22Rv1 (cell line): ENCODE measurements at regions not wholly inside any gene's neighbourhood (a gene's known extent, or its start where the extent isn't known, plus 50 kb on each side); places are given as distances from the start of the nearest gene placed in this dataset.
"Not testable (repeated sequence)": the region's sequence is repeated elsewhere in the genome, so short reads cannot be mapped to it uniquely, and the experiment has no call there.

Source experiments
- H3K27ac ChIP-seq: fragments of 450-650 bp; 2 replicates; pipeline ENCODE4 v1.5.1; 2017
- ZFX ChIP-seq: fragments of 450-650 bp; IDR thresholded peaks from 2 replicates; pipeline ENCODE4 v1.6.1; 2017; ENCODE audit warnings: antibody characterized with exemption, borderline replicate concordance
- TF ChIP-seq, protein P1 (sequence below): fragments of 450-650 bp; IDR thresholded peaks from 2 replicates; pipeline ENCODE4 v1.5.1; 2017; ENCODE audit warnings: mild to moderate bottlenecking

DNA sequence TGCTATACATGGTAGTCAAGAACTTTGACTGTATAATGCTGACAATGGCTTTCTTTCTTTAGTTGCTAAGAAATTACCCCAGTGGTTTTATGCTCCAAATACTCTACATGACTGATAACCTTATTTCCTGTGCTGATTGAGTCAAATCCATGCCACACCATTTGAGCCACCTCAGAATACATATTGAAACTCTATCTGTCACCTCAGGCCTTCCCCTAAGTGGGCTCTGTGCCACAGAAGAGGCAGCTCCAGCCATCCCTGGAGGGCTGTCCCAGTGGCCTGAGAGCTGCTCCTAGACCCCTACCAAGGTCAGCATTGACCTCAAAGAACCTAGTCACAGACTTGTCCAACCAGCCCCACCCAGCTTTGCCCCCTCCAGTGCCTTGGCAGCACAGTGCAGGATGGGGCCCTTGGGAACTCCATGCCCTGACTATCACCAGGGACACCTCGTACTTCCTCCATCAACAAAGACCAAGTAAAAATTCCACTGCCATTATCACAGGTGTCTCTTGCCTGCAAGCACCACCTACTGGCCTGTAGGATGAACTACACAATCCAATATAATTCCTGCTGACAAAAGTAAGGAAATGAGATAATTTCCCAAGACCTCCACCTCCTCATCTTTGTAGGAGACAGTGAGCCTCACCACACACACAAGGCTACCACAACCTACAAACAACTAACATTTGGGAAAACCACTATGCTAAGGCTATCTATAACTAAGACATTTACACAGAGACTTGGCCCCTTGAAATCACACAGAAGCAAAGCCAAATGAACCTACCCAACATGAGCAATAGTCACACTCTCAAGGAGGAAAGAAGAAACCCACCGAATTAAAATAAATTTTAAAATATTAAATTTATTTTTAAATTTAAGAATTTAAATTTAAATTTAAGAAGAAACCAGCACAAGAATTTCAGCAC, 239.9 kb downstream of the NKX6-1 start:
- no peak for TF ChIP-seq ZFX
- TF ChIP-seq, protein P1, sequence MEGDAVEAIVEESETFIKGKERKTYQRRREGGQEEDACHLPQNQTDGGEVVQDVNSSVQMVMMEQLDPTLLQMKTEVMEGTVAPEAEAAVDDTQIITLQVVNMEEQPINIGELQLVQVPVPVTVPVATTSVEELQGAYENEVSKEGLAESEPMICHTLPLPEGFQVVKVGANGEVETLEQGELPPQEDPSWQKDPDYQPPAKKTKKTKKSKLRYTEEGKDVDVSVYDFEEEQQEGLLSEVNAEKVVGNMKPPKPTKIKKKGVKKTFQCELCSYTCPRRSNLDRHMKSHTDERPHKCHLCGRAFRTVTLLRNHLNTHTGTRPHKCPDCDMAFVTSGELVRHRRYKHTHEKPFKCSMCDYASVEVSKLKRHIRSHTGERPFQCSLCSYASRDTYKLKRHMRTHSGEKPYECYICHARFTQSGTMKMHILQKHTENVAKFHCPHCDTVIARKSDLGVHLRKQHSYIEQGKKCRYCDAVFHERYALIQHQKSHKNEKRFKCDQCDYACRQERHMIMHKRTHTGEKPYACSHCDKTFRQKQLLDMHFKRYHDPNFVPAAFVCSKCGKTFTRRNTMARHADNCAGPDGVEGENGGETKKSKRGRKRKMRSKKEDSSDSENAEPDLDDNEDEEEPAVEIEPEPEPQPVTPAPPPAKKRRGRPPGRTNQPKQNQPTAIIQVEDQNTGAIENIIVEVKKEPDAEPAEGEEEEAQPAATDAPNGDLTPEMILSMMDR = peak; percentile 85
- H3K27ac ChIP-seq = no peak overlapping the region

DNA sequence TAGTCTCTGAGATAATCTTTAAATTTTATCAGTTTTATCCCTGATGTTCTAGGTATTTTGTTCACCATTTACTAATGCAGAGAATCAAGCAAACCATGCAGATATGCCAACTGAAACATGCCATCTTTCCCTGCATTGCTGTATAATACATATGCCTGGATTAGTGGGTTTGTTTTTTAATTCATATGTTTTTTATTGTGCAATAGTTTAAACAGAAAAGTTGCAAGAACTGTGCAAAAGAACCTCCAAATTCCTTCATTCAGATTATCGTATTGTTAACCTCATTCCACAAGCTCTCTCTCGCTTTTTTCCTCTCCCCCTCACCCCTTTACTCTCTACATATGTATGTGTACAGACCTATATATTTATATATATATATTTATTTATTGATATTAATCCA, 244.6 kb downstream of the NKX6-1 start:
- TF ChIP-seq, protein P1 = no peak
- no peak for TF ChIP-seq ZFX
- no peak overlapping the region for H3K27ac ChIP-seq

DNA sequence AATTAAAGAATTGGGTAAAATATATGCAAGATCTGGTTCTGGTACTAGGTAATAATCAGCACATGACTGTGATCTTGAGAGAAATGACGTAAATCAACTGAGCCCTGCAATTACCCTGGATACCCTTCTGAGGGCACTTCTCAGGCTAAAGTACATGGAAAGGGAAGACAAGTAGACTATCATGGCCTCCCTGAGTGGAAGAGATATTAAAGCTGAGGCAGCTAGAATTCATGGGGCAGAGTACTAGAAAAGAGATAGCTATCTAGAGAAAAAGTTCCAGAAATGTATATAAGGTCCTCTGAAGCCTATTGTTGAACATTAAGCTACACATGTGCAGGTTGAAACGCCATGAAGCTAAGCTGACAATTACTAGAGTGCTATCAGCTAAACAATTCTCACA, 249.6 kb downstream of the NKX6-1 start:
- no peak for TF ChIP-seq ZFX
- TF ChIP-seq, protein P1 = no peak

DNA sequence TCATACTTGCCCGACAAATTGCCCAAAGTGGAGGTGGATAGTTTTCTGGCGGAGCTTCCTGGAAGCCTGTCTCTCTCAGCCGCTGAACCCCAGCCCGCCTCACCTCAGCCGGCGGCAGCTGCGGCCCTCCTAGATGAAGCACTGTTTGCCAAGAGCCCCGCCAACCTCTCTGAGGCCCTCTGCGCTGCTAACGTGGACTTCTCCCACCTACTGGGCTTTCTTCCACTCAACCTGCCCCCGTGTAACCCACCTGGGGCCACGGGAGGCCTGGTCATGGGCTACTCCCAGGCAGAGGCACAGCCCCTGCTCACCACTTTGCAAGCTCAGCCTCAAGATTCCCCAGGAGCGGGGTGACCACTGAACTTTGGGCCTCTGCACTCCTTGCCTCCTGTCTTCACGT, 254.1 kb downstream of the NKX6-1 start:
- not testable (repeated sequence) for H3K27ac ChIP-seq

More for the DNA sequence above, 249.6 kb downstream of the NKX6-1 start:
- H3K27ac ChIP-seq = no peak overlapping the region

DNA sequence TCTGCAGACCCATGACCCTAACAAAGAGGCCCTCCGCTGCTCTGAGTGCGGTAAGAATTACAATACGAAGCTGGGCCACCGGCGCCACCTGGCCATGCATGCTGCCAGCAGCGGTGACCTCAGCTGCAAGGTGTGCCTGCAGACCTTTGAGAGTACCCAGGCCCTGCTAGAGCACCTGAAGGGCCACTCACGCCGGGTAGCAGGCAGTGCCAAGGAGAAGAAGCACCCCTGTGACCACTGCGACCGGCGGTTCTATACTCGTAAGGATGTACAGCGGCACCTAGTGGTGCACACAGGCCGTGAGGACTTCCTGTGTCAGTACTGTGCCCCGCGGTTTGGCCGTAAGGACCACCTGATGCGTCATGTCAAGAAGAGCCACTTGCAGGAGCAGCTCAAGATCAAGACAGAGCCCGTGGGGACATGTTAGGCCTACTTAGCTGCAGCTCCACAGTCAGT, 254.7 kb downstream of the NKX6-1 start:
- TF ChIP-seq, protein P1 = peak; percentile 82
- H3K27ac ChIP-seq = not testable (repeated sequence)

DNA sequence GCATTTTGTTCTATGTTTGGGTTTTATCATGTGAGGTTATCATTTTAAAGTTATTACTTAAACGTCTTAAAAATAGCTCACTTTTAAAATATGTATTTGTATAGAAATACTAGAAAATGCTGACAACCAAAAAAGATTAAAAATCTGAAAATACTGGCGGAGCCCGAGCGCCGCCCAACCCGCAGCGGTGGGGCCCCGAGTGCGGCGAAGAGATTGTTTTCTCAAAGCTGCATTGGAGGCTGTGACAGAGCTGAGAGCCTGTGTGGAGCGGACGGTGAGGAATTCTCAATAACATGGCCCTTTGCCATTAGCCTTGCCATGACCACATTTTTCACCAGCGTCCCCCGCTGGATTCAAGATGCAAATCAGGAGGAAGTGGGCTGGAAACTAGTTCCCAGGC, 255.4 kb downstream of the NKX6-1 start:
- no peak for TF ChIP-seq ZFX
- TF ChIP-seq, protein P1 = no peak

DNA sequence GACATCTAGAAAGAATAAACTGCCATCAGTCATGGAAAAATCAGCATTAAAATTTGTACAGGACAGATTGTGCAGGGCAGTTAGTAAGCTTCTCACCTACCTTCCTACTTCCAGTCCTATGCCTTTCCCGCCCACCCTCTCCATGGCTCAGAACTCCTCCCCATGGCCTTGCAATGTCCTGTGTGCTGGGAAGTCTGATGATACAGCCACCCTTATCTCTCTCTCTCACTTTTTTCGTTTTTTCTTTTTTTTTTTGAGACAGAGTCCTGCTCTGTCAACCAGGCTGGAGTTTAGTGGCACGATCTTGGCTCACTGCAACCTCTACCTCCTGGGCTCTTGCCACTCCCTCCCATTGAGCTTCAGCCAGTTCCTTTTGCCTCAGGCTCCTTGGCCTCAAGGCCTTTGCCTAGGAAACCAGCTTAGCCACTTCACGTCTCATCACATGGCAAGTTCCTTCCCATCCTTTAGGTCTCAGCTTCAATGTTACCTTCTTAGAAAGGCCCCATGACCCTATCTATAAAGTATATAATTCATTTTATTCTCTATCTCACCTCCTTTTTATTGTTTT, 259.7 kb downstream of the NKX6-1 start:
- TF ChIP-seq ZFX = no peak
- TF ChIP-seq, protein P1 = no peak
- no peak overlapping the region for H3K27ac ChIP-seq

More for the DNA sequence above, 255.4 kb downstream of the NKX6-1 start:
- H3K27ac ChIP-seq = no peak overlapping the region
